H54 (cell line): ENCODE measurements at regions not wholly inside any gene's neighbourhood (a gene's known extent, or its start where the extent isn't known, plus 50 kb on each side); places are given as distances from the start of the nearest gene placed in this dataset.

Source experiments
- DNase-seq: peaks from one replicate; pipeline ENCODE4 v3.0.0; 2011; ENCODE audit warnings: low spot score, mixed read lengths; ENCODE audit not compliant: insufficient read length
- FAIRE-seq: peaks from 3 replicates; lab custom pipeline; 2011; peaks lifted over from hg19 to GRCh38; lab: Jason Lieb, UNC
- POLR2A ChIP-seq: IDR thresholded peaks from 2 replicates; pipeline ENCODE4 v1.6.1; 2011; ENCODE audit warnings: low read depth, mild to moderate bottlenecking, low read length

- TF ChIP-seq POLR2A = no peak
- DNase-seq = no peak
- FAIRE-seq = no peak
Observed at GRCh38 chr14:53766106-53766505, 190.5 kb downstream of the BMP4 start.

GRCh38 chr14:53764846-53765245 lies 191.8 kb downstream of the BMP4 start:
- FAIRE-seq = no peak
- no peak for TF ChIP-seq POLR2A

GRCh38 chr14:53758141-53758540 lies 198.5 kb downstream of the BMP4 start:
- no peak for FAIRE-seq
- no peak for TF ChIP-seq POLR2A
- no peak for DNase-seq

More at GRCh38 chr14:53764846-53765245, 191.8 kb downstream of the BMP4 start:
- DNase-seq = no peak

- FAIRE-seq = no peak
- TF ChIP-seq POLR2A = no peak
- no peak for DNase-seq
Observed at GRCh38 chr14:53757732-53758131, 198.9 kb downstream of the BMP4 start.

GRCh38 chr14:53751650-53752049 lies 205.0 kb downstream of the BMP4 start:
- FAIRE-seq = no peak
- DNase-seq = no peak
- TF ChIP-seq POLR2A = no peak

- FAIRE-seq (no peak), DNase-seq (no peak)
- TF ChIP-seq POLR2A = no peak
Observed at GRCh38 chr14:53748691-53749090, 207.9 kb downstream of the BMP4 start.

- TF ChIP-seq POLR2A = no peak
- FAIRE-seq (no peak), DNase-seq (no peak)
Observed at GRCh38 chr14:53744857-53745256, 211.8 kb downstream of the BMP4 start.

- FAIRE-seq (no peak), DNase-seq (no peak)
- TF ChIP-seq POLR2A = no peak
Observed at GRCh38 chr14:53743371-53743770, 213.3 kb downstream of the BMP4 start.

- no peak for DNase-seq
Observed at GRCh38 chr14:53742233-53742620, 214.4 kb downstream of the BMP4 start.

GRCh38 chr14:53741479-53742232 lies 215.0 kb downstream of the BMP4 start:
- DNase-seq = no peak
- TF ChIP-seq POLR2A = no peak
- FAIRE-seq = no peak

More at GRCh38 chr14:53742233-53742620, 214.4 kb downstream of the BMP4 start:
- TF ChIP-seq POLR2A = no peak
- FAIRE-seq = no peak

GRCh38 chr14:53740570-53740969 lies 216.1 kb downstream of the BMP4 start:
- no peak for TF ChIP-seq POLR2A
- DNase-seq (no peak), FAIRE-seq (no peak)

GRCh38 chr14:53735916-53736315 lies 220.7 kb downstream of the BMP4 start:
- DNase-seq = no peak
- FAIRE-seq = no peak
- TF ChIP-seq POLR2A = no peak

- no peak for TF ChIP-seq POLR2A
- no peak for FAIRE-seq
- no peak for DNase-seq
Observed at GRCh38 chr14:53723221-53723620, 233.4 kb downstream of the BMP4 start.

- FAIRE-seq (no peak), DNase-seq (no peak)
- TF ChIP-seq POLR2A = no peak
Observed at GRCh38 chr14:53719536-53719935, 237.1 kb downstream of the BMP4 start.

- FAIRE-seq (no peak), DNase-seq (no peak)
- TF ChIP-seq POLR2A = no peak
Observed at GRCh38 chr14:53716578-53716977, 240.0 kb downstream of the BMP4 start.

- no peak for TF ChIP-seq POLR2A
- DNase-seq = peak; percentile 1
- no peak for FAIRE-seq
Observed at GRCh38 chr14:53715193-53715721, 241.4 kb downstream of the BMP4 start.
